HFFc6 (cell line): ENCODE measurements at regions not wholly inside any gene's neighbourhood (a gene's known extent, or its start where the extent isn't known, plus 50 kb on each side); places are given as distances from the start of the nearest gene placed in this dataset.

Experiments
- DNase-seq: peaks from one replicate; pipeline ENCODE4 v3.0.0-alpha.2; 2018
- H3K27ac Mint-ChIP-seq: 2 replicates; pipeline ENCODE4 v1.8.0; 2020; ENCODE audit warnings: mild to moderate bottlenecking, mixed read lengths
- H3K27me3 Mint-ChIP-seq: 2 replicates; pipeline ENCODE4 v1.8.0; 2021; ENCODE audit warnings: mild to moderate bottlenecking, moderate library complexity, mixed read lengths; ENCODE audit not compliant: insufficient read depth
- H3K36me3 Mint-ChIP-seq: 2 replicates; pipeline ENCODE4 v1.8.0; 2021; ENCODE audit warnings: low read depth, mixed read lengths
- H3K4me1 Mint-ChIP-seq: 2 replicates; pipeline ENCODE4 v1.8.0; 2020; ENCODE audit warnings: low read depth, mixed read lengths
- H3K4me3 Mint-ChIP-seq: 2 replicates; pipeline ENCODE4 v1.8.0; 2020; ENCODE audit warnings: mild to moderate bottlenecking, moderate library complexity, mixed read lengths
- H3K9me3 Mint-ChIP-seq: 2 replicates; pipeline ENCODE4 v1.8.0; 2020; ENCODE audit warnings: mild to moderate bottlenecking, mixed read lengths
- TF ChIP-seq, protein P1 (sequence below): fragments of 200-600 bp; sonication (generic); IDR thresholded peaks from 2 replicates; pipeline ENCODE4 v1.5.0; 2021; ENCODE audit warnings: antibody characterized with exemption, mild to moderate bottlenecking

DNA sequence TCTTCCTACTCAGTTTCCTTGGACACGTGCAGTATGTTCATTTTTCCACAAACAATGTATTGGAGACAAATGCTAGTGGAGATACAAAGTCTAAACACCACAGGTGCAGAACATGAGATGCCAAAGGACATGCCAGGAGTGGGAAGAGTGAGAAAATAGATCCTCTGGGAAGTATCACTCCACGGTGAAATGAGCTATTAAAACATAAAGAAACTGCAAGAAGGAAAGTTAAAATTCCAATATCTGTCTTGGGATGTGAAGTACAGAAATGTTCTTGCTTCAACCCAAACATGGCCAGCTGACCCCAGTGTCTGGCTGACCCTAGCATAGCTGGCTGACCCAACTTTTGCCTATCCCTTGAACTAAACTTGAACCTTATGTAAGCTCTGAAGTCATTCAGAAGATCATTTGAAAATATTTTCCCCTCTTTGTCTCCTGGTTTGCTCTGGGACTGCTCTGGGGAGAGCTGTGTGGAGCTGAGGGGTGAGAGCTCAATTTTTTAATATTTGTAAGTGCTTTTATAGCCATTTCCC lies 59.5 kb downstream of the FZD1 start:
- H3K4me1 Mint-ChIP-seq: no peaks in the 10 kb centered on the region
- no peaks in the 10 kb centered on the region for H3K9me3 Mint-ChIP-seq
- TF ChIP-seq, protein P1, sequence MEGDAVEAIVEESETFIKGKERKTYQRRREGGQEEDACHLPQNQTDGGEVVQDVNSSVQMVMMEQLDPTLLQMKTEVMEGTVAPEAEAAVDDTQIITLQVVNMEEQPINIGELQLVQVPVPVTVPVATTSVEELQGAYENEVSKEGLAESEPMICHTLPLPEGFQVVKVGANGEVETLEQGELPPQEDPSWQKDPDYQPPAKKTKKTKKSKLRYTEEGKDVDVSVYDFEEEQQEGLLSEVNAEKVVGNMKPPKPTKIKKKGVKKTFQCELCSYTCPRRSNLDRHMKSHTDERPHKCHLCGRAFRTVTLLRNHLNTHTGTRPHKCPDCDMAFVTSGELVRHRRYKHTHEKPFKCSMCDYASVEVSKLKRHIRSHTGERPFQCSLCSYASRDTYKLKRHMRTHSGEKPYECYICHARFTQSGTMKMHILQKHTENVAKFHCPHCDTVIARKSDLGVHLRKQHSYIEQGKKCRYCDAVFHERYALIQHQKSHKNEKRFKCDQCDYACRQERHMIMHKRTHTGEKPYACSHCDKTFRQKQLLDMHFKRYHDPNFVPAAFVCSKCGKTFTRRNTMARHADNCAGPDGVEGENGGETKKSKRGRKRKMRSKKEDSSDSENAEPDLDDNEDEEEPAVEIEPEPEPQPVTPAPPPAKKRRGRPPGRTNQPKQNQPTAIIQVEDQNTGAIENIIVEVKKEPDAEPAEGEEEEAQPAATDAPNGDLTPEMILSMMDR: no peak
- H3K4me3 Mint-ChIP-seq: no peak overlapping the region
- H3K36me3 Mint-ChIP-seq: no peaks in the 10 kb centered on the region
- H3K27ac Mint-ChIP-seq: no peak overlapping the region
- no peak for DNase-seq
- H3K27me3 Mint-ChIP-seq: peaks cover 12% of the 10 kb centered on the region; the same call in 1 of the 2 replicates

DNA sequence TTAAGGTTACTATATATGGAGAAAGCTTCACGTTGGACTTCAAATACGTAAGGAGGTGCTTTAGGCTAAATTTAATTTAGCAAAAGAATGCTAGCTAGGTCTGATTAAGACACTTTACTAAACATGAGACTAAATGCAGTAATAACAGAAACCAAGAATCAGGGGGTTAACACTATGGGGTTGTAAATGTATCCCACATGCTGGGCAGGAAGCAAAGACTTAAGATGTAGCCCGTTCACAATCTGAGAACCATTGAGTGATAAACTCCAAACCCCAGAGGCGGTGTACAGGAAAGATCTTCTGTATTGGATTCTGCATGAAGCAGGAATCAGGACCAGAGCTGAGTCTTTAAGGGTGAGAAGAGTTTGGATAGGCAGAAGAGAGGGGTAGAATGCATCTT lies 60.4 kb downstream of the FZD1 start:
- no peak overlapping the region for H3K27ac Mint-ChIP-seq
- no peaks in the 10 kb centered on the region for H3K9me3 Mint-ChIP-seq
- no peaks in the 10 kb centered on the region for H3K4me1 Mint-ChIP-seq
- no peaks in the 10 kb centered on the region for H3K36me3 Mint-ChIP-seq
- DNase-seq: no peak
- H3K27me3 Mint-ChIP-seq: peaks cover 12% of the 10 kb centered on the region; the same call in 1 of the 2 replicates
- no peak overlapping the region for H3K4me3 Mint-ChIP-seq
- TF ChIP-seq, protein P1: no peak

DNA sequence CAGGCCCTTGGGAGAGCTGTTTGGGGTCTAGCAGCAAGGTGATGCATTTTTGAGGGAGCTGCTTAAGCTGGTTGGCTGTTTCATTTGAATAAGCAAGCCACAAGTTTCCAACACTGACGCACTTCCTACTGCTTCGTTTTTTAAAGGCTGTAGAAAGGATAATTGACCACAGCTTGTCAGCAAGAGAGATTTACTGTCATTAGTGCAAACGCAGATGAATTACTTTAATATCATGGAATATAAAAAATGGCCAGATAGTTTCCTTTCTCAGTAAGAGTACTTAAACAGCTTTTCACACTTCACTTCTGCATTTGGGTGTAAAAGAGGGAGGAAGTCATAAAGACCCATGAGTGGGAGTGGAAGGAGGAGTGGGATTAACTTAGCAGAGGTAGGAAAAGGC lies 61.5 kb downstream of the FZD1 start:
- H3K4me3 Mint-ChIP-seq: no peak overlapping the region
- no peak overlapping the region for H3K27ac Mint-ChIP-seq
- no peak for DNase-seq
- H3K9me3 Mint-ChIP-seq: no peaks in the 10 kb centered on the region
- H3K4me1 Mint-ChIP-seq: no peaks in the 10 kb centered on the region
- H3K36me3 Mint-ChIP-seq: no peaks in the 10 kb centered on the region
- TF ChIP-seq, protein P1: no peak
- H3K27me3 Mint-ChIP-seq: peaks cover 10% of the 10 kb centered on the region

DNA sequence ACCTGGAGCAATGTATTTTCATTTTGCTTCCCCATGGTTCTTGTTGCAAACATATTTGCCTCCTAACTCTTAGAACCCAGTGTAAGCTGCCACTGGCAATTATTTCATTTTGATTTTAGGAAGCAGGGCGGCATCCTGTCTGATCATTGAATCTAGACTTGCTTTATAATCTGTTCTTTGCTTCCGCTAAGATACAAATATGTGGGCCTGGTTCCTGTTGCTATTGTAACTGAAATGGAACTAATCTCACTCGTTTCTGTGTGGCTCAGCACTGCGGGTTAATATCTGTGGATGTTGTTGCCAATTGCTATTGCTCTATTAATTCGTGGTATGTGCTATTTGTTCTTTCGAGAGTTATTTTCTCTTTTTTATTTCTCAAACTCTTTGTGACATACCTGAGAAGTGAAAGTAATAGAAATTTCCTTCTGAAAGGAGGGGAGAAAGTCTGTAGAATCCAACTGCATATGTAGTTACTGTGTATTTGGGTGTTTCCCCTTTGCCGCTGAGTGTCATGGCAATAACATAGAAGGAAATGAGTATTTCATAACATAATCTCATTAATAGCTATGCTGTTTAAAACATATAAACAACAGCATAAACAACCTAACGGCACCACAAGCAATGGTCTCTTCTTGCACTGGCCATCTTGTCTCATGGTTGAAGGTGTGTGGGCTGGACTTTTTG lies 62.4 kb downstream of the FZD1 start:
- TF ChIP-seq, protein P1: no peak
- Mint-ChIP-seq H3K27ac (no peak overlapping the region), H3K4me3 (no peak overlapping the region), H3K9me3 (no peaks in the 10 kb centered on the region), H3K4me1 (no peaks in the 10 kb centered on the region), H3K27me3 (peaks cover 10% of the 10 kb centered on the region), H3K36me3 (no peaks in the 10 kb centered on the region)
- no peak for DNase-seq

DNA sequence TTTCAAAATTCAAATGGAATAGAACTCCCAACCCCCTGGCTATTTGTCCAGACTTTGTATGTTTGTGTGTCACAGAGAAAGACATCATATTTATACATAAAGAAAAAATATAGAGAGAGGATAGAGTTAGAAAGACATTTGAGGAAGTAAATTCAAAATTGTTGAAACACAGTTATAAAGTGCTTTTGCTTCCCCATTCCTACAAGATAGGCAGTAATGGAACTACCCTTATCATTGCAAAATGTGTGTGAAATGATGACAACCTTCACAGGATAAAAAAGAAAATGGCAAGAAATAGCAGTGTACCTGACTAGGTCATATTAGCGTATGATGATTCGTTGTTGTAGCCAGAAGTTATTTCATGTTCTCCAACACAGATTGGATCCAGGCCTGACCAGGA lies 63.1 kb downstream of the FZD1 start:
- no peaks in the 10 kb centered on the region for H3K9me3 Mint-ChIP-seq
- H3K4me1 Mint-ChIP-seq: no peaks in the 10 kb centered on the region
- peaks cover 10% of the 10 kb centered on the region for H3K27me3 Mint-ChIP-seq

More for the DNA sequence above, 63.1 kb downstream of the FZD1 start:
- no peak overlapping the region for H3K27ac Mint-ChIP-seq
- H3K4me3 Mint-ChIP-seq: no peak overlapping the region
- DNase-seq: no peak
- H3K36me3 Mint-ChIP-seq: no peaks in the 10 kb centered on the region
- TF ChIP-seq, protein P1: no peak
